ENCODE measurements at regions not wholly inside any gene's neighbourhood (a gene's known extent, or its start where the extent isn't known, plus 50 kb on each side); places are given as distances from the start of the nearest gene placed in this dataset.
"Not testable (repeated sequence)": the region's sequence is repeated elsewhere in the genome, so short reads cannot be mapped to it uniquely, and the experiment has no call there.

GRCh38 chrX:92611517-92611916 is 832.3 kb downstream of the PCDH11X start:
- DNase-seq; H3K27me3 ChIP-seq (ENCODE audit: control insufficient read depth in 2 of 2, insufficient read depth in 2 of 2, low read length in 2 of 2); H3K36me3 Mint-ChIP-seq; H3K4me1 Mint-ChIP-seq; H3K9me3 ChIP-seq (ENCODE audit: control insufficient read depth in 2 of 3, low read length in 3 of 3); H3K4me1 ChIP-seq (ENCODE audit: control insufficient read depth in 2 of 2, insufficient read depth in 2 of 2, low read length in 2 of 2); H3K27ac Mint-ChIP-seq; H3K9me3 Mint-ChIP-seq; CTCF ChIA-PET; H3K27ac ChIP-seq (ENCODE audit: low read depth, low read length); H3K4me3 ChIP-seq (ENCODE audit: low read length); intact Hi-C loops (cut with micrococcal nuclease); POLR2A ChIA-PET; ATAC-seq; H3K36me3 ChIP-seq (ENCODE audit: control insufficient read depth in 2 of 3, insufficient read depth in 3 of 3, low read length in 3 of 3); H3K4me3 Mint-ChIP-seq; H3K27me3 Mint-ChIP-seq: not testable (repeated sequence)

- CTCF ChIA-PET; H3K4me1 ChIP-seq (ENCODE audit: control insufficient read depth in 2 of 2, insufficient read depth in 2 of 2, low read length in 2 of 2); H3K9me3 Mint-ChIP-seq; H3K27ac ChIP-seq (ENCODE audit: low read depth, low read length); H3K36me3 ChIP-seq (ENCODE audit: control insufficient read depth in 2 of 3, insufficient read depth in 3 of 3, low read length in 3 of 3); DNase-seq; intact Hi-C loops (cut with micrococcal nuclease); POLR2A ChIA-PET; H3K4me3 ChIP-seq (ENCODE audit: low read length); ATAC-seq; H3K27me3 Mint-ChIP-seq; H3K36me3 Mint-ChIP-seq; H3K4me3 Mint-ChIP-seq; H3K9me3 ChIP-seq (ENCODE audit: control insufficient read depth in 2 of 3, low read length in 3 of 3); H3K27me3 ChIP-seq (ENCODE audit: control insufficient read depth in 2 of 2, insufficient read depth in 2 of 2, low read length in 2 of 2); H3K27ac Mint-ChIP-seq; H3K4me1 Mint-ChIP-seq: not testable (repeated sequence)
Observed at GRCh38 chrX:92626699-92627098, 847.5 kb downstream of the PCDH11X start.

GRCh38 chrX:92657593-92657992 is 878.4 kb downstream of the PCDH11X start:
- H3K4me3 Mint-ChIP-seq; DNase-seq; POLR2A ChIA-PET; H3K9me3 ChIP-seq (ENCODE audit: control insufficient read depth in 2 of 3, low read length in 3 of 3); H3K4me3 ChIP-seq (ENCODE audit: low read length); H3K4me1 ChIP-seq (ENCODE audit: control insufficient read depth in 2 of 2, insufficient read depth in 2 of 2, low read length in 2 of 2); ATAC-seq; CTCF ChIA-PET; H3K27me3 Mint-ChIP-seq; H3K27ac ChIP-seq (ENCODE audit: low read depth, low read length); H3K4me1 Mint-ChIP-seq; H3K27ac Mint-ChIP-seq; H3K36me3 Mint-ChIP-seq; H3K36me3 ChIP-seq (ENCODE audit: control insufficient read depth in 2 of 3, insufficient read depth in 3 of 3, low read length in 3 of 3); intact Hi-C loops (cut with micrococcal nuclease); H3K9me3 Mint-ChIP-seq; H3K27me3 ChIP-seq (ENCODE audit: control insufficient read depth in 2 of 2, insufficient read depth in 2 of 2, low read length in 2 of 2): not testable (repeated sequence)

GRCh38 chrX:92659743-92660142 is 880.6 kb downstream of the PCDH11X start:
- H3K36me3 ChIP-seq (ENCODE audit: control insufficient read depth in 2 of 3, insufficient read depth in 3 of 3, low read length in 3 of 3); H3K27me3 ChIP-seq (ENCODE audit: control insufficient read depth in 2 of 2, insufficient read depth in 2 of 2, low read length in 2 of 2); H3K9me3 ChIP-seq (ENCODE audit: control insufficient read depth in 2 of 3, low read length in 3 of 3); DNase-seq; POLR2A ChIA-PET; intact Hi-C loops (cut with micrococcal nuclease); H3K9me3 Mint-ChIP-seq; H3K4me1 Mint-ChIP-seq; H3K27me3 Mint-ChIP-seq; CTCF ChIA-PET; H3K27ac ChIP-seq (ENCODE audit: low read depth, low read length); H3K4me3 ChIP-seq (ENCODE audit: low read length); ATAC-seq; H3K27ac Mint-ChIP-seq; H3K36me3 Mint-ChIP-seq; H3K4me3 Mint-ChIP-seq; H3K4me1 ChIP-seq (ENCODE audit: control insufficient read depth in 2 of 2, insufficient read depth in 2 of 2, low read length in 2 of 2): not testable (repeated sequence)

GRCh38 chrX:92692796-92693195 is 913.6 kb downstream of the PCDH11X start:
- H3K4me1 ChIP-seq (ENCODE audit: control insufficient read depth in 2 of 2, insufficient read depth in 2 of 2, low read length in 2 of 2); H3K27me3 ChIP-seq (ENCODE audit: control insufficient read depth in 2 of 2, insufficient read depth in 2 of 2, low read length in 2 of 2); intact Hi-C loops (cut with micrococcal nuclease); H3K4me3 ChIP-seq (ENCODE audit: low read length); H3K36me3 ChIP-seq (ENCODE audit: control insufficient read depth in 2 of 3, insufficient read depth in 3 of 3, low read length in 3 of 3); H3K9me3 Mint-ChIP-seq; H3K9me3 ChIP-seq (ENCODE audit: control insufficient read depth in 2 of 3, low read length in 3 of 3); CTCF ChIA-PET; H3K27ac ChIP-seq (ENCODE audit: low read depth, low read length); H3K27me3 Mint-ChIP-seq; H3K4me1 Mint-ChIP-seq; POLR2A ChIA-PET; H3K4me3 Mint-ChIP-seq; H3K36me3 Mint-ChIP-seq; DNase-seq; ATAC-seq; H3K27ac Mint-ChIP-seq: not testable (repeated sequence)

- H3K4me3 Mint-ChIP-seq; H3K4me1 Mint-ChIP-seq; H3K36me3 ChIP-seq (ENCODE audit: control insufficient read depth in 2 of 3, insufficient read depth in 3 of 3, low read length in 3 of 3); H3K27me3 ChIP-seq (ENCODE audit: control insufficient read depth in 2 of 2, insufficient read depth in 2 of 2, low read length in 2 of 2); H3K27ac ChIP-seq (ENCODE audit: low read depth, low read length); CTCF ChIA-PET; POLR2A ChIA-PET; H3K9me3 ChIP-seq (ENCODE audit: control insufficient read depth in 2 of 3, low read length in 3 of 3); DNase-seq; H3K36me3 Mint-ChIP-seq; H3K27me3 Mint-ChIP-seq; H3K9me3 Mint-ChIP-seq; H3K27ac Mint-ChIP-seq; H3K4me1 ChIP-seq (ENCODE audit: control insufficient read depth in 2 of 2, insufficient read depth in 2 of 2, low read length in 2 of 2); intact Hi-C loops (cut with micrococcal nuclease); H3K4me3 ChIP-seq (ENCODE audit: low read length); ATAC-seq: not testable (repeated sequence)
Observed at GRCh38 chrX:92699388-92700092, 920.4 kb downstream of the PCDH11X start.

- H3K27ac ChIP-seq (ENCODE audit: low read depth, low read length); H3K9me3 ChIP-seq (ENCODE audit: control insufficient read depth in 2 of 3, low read length in 3 of 3); DNase-seq; H3K4me1 Mint-ChIP-seq; H3K36me3 Mint-ChIP-seq; H3K36me3 ChIP-seq (ENCODE audit: control insufficient read depth in 2 of 3, insufficient read depth in 3 of 3, low read length in 3 of 3); H3K27me3 Mint-ChIP-seq; H3K9me3 Mint-ChIP-seq; H3K27me3 ChIP-seq (ENCODE audit: control insufficient read depth in 2 of 2, insufficient read depth in 2 of 2, low read length in 2 of 2); H3K4me3 Mint-ChIP-seq; H3K27ac Mint-ChIP-seq; intact Hi-C loops (cut with micrococcal nuclease); CTCF ChIA-PET; H3K4me1 ChIP-seq (ENCODE audit: control insufficient read depth in 2 of 2, insufficient read depth in 2 of 2, low read length in 2 of 2); ATAC-seq; POLR2A ChIA-PET; H3K4me3 ChIP-seq (ENCODE audit: low read length): not testable (repeated sequence)
Observed at GRCh38 chrX:92709784-92710183, 930.6 kb downstream of the PCDH11X start.

Data from naive thymus-derived CD4-positive, alpha-beta T cell (primary cell).